ENCODE measurements at regions not wholly inside any gene's neighbourhood (a gene's known extent, or its start where the extent isn't known, plus 50 kb on each side); places are given as distances from the start of the nearest gene placed in this dataset.

GRCh38 chr18:51300912-51301311 lies 103.4 kb upstream of the MEX3C start:
- Histone ChIP-seq H3K9me3 (ENCODE audit: low read depth) (no peaks in the 10 kb centered on the region), H3K27me3 (no peaks in the 10 kb centered on the region), H3K4me3 (no peak overlapping the region), H3K4me1 (ENCODE audit: low read depth) (no peaks in the 10 kb centered on the region), H3K36me3 (no peaks in the 10 kb centered on the region), H3K27ac (no peak overlapping the region)
- TF ChIP-seq CTCF (IDR thresholded peaks at IDR 0.05; ENCODE audit: low read depth, low read length) = no peak
- peak in 1 of 2 donors; percentile 53 for DNase-seq (ENCODE audit: low read depth in 1 of 2, low spot score in 1 of 2)

- TF ChIP-seq CTCF (IDR thresholded peaks at IDR 0.05; ENCODE audit: low read depth, low read length) = no peak
- no peaks in the 10 kb centered on the region for H3K36me3 ChIP-seq
- no peaks in the 10 kb centered on the region for H3K4me1 ChIP-seq (ENCODE audit: low read depth)
- DNase-seq (ENCODE audit: low read depth in 1 of 2, low spot score in 1 of 2) = no peak
- H3K27ac ChIP-seq = no peak overlapping the region
- no peaks in the 10 kb centered on the region for H3K27me3 ChIP-seq
- no peaks in the 10 kb centered on the region for H3K9me3 ChIP-seq (ENCODE audit: low read depth)
- no peak overlapping the region for H3K4me3 ChIP-seq
Observed at GRCh38 chr18:51301376-51301775, 103.9 kb upstream of the MEX3C start.

GRCh38 chr18:51316677-51317076 lies 119.2 kb upstream of the MEX3C start:
- H3K27me3 ChIP-seq = no peaks in the 10 kb centered on the region
- no peaks in the 10 kb centered on the region for H3K36me3 ChIP-seq
- no peak overlapping the region for H3K4me3 ChIP-seq
- no peak overlapping the region for H3K27ac ChIP-seq
- DNase-seq (ENCODE audit: low read depth in 1 of 2, low spot score in 1 of 2) = no peak
- no peaks in the 10 kb centered on the region for H3K9me3 ChIP-seq (ENCODE audit: low read depth)
- H3K4me1 ChIP-seq (ENCODE audit: low read depth) = no peaks in the 10 kb centered on the region
- no peak for TF ChIP-seq CTCF (IDR thresholded peaks at IDR 0.05; ENCODE audit: low read depth, low read length)

- peak in 1 of 2 donors; percentile 68 for DNase-seq (ENCODE audit: low read depth in 1 of 2, low spot score in 1 of 2)
- Histone ChIP-seq H3K9me3 (ENCODE audit: low read depth) (no peaks in the 10 kb centered on the region), H3K4me1 (ENCODE audit: low read depth) (no peaks in the 10 kb centered on the region), H3K27ac (no peak overlapping the region), H3K36me3 (no peaks in the 10 kb centered on the region), H3K4me3 (no peak overlapping the region), H3K27me3 (no peaks in the 10 kb centered on the region)
- TF ChIP-seq CTCF (IDR thresholded peaks at IDR 0.05; ENCODE audit: low read depth, low read length) = no peak
Observed at GRCh38 chr18:51321696-51322095, 124.2 kb upstream of the MEX3C start.

- Histone ChIP-seq H3K27ac (no peak overlapping the region), H3K36me3 (no peaks in the 10 kb centered on the region), H3K4me1 (ENCODE audit: low read depth) (no peaks in the 10 kb centered on the region), H3K9me3 (ENCODE audit: low read depth) (no peaks in the 10 kb centered on the region), H3K27me3 (no peaks in the 10 kb centered on the region), H3K4me3 (no peak overlapping the region)
- no peak for TF ChIP-seq CTCF (IDR thresholded peaks at IDR 0.05; ENCODE audit: low read depth, low read length)
- DNase-seq (ENCODE audit: low read depth in 1 of 2, low spot score in 1 of 2) = no peak
Observed at GRCh38 chr18:51323961-51324360, 126.5 kb upstream of the MEX3C start.

- peak in 1 of 2 donors; percentile 50 for DNase-seq (ENCODE audit: low read depth in 1 of 2, low spot score in 1 of 2)
- H3K27ac ChIP-seq = no peak overlapping the region
- no peaks in the 10 kb centered on the region for H3K9me3 ChIP-seq (ENCODE audit: low read depth)
- H3K4me3 ChIP-seq = no peak overlapping the region
- TF ChIP-seq CTCF (IDR thresholded peaks at IDR 0.05; ENCODE audit: low read depth, low read length) = no peak
- H3K36me3 ChIP-seq = no peaks in the 10 kb centered on the region
- no peaks in the 10 kb centered on the region for H3K4me1 ChIP-seq (ENCODE audit: low read depth)
- no peaks in the 10 kb centered on the region for H3K27me3 ChIP-seq
Observed at GRCh38 chr18:51330148-51330547, 132.7 kb upstream of the MEX3C start.
